ENCODE measurements at regions not wholly inside any gene's neighbourhood (a gene's known extent, or its start where the extent isn't known, plus 50 kb on each side); places are given as distances from the start of the nearest gene placed in this dataset.
A peak's percentile ranks its signal among the peaks of the same experiment; 100 is the strongest.

DNA sequence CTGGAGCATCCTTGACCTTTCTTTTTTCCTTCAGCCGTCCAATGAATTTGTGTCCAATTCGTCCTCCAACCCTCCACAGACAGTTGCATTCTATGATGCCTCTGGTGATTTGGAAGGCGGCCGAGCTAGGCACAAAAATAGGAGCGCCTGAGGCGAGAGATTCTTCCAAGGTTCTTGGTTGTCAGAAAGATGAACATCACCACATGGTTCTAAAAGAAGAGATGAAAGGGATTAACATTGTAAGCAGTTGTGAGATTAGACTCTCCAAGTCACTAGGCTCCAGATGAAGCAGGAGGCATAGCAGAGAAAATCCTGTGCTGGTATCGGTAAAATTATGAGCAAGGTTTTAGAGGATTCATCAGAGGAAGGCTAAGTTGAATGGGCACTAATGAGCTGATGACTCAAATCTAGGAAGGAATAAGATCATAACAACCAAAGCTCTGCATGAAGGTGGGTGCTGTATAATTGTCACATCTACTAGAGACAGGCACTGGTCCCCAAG is 75.4 kb upstream of the MAP4K3 start:
- no peak overlapping the region for H3K27ac ChIP-seq
- TF ChIP-seq, protein P1, sequence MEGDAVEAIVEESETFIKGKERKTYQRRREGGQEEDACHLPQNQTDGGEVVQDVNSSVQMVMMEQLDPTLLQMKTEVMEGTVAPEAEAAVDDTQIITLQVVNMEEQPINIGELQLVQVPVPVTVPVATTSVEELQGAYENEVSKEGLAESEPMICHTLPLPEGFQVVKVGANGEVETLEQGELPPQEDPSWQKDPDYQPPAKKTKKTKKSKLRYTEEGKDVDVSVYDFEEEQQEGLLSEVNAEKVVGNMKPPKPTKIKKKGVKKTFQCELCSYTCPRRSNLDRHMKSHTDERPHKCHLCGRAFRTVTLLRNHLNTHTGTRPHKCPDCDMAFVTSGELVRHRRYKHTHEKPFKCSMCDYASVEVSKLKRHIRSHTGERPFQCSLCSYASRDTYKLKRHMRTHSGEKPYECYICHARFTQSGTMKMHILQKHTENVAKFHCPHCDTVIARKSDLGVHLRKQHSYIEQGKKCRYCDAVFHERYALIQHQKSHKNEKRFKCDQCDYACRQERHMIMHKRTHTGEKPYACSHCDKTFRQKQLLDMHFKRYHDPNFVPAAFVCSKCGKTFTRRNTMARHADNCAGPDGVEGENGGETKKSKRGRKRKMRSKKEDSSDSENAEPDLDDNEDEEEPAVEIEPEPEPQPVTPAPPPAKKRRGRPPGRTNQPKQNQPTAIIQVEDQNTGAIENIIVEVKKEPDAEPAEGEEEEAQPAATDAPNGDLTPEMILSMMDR (conservative IDR thresholded peaks at IDR 0.05; ENCODE audit: low read depth): no peak
- CTCF ChIA-PET: interaction anchor here (1.3 kb wide), 1 partner anchor 218 kb away, joined by 5 read pairs; no protein-coding TSS in a partner anchor
- POLR2A ChIA-PET (ENCODE audit: low non-redundant PET): no interaction called here
- DNase-seq (ENCODE audit: low spot score): no peak

DNA sequence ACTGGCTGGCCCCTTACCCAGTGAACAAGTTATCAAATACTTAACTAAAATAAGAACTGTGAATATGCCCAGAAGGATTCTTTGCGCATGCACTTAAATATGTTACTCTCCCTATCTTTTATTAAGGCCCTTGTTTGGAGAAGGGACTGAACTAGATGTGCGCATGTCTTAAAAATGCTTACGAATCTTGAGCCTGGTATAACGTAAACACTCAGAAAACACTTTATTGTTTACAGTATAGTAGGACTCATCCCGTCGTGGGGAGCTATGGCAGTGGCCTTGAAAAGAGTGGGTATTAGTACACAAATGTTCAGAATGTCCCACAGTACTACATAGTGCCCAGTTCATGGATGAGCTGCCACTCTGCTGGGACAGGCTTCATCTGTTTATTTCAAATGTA is 75.9 kb upstream of the MAP4K3 start:
- H3K27ac ChIP-seq: no peak overlapping the region
- POLR2A ChIA-PET (ENCODE audit: low non-redundant PET): no interaction called here
- DNase-seq (ENCODE audit: low spot score): no peak
- TF ChIP-seq, protein P1 (conservative IDR thresholded peaks at IDR 0.05; ENCODE audit: low read depth): no peak
- CTCF ChIA-PET: interaction anchor here (1.3 kb wide), 1 partner anchor 217 kb away, joined by 5 read pairs; no protein-coding TSS in a partner anchor

DNA sequence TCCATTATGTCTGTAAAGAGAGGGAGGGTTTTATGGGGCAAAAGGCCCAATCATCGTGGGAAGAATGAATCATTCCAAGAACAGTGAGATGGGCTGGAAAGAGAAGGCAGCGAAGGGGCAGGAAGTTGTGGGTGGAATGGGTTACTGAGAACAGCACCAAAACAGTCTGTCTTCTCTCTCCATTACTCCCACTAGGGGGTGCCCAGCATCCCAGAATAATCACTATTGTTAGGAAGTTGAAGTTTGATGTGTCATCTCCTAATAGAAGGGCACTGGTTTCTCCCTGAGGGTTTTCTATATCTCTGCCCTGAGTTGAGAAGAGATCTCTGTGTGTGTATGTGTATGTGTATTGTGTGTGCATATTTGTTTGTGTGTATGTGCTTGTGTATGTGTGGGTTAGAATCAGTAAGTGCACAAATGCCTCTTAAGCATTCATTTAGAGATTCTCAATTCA is 76.6 kb upstream of the MAP4K3 start:
- TF ChIP-seq, protein P1 (conservative IDR thresholded peaks at IDR 0.05; ENCODE audit: low read depth): peak; percentile 2; the same call in 1 of the 2 replicates
- CTCF ChIA-PET: no interaction called here
- POLR2A ChIA-PET (ENCODE audit: low non-redundant PET): no interaction called here
- H3K27ac ChIP-seq: no peak overlapping the region
- DNase-seq (ENCODE audit: low spot score): peak; percentile 79

DNA sequence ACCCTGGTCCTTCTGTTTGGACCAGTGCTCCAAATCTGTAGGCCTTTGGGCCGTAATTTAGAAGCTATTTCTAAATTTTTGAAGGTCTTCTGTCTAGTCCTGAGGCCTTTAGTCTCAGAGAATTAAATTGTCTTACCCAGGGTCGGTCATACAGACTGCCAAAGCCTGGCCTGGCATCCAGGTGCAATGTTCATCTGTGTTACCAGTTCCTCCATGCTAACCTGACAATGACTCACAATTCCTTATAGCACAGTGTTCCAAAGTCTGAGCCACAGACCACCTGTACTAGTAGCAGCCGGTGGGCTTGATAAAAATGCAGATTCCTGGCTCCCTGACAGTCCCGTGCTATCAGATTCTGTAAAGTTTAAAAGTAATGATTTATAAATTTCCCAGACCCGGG is 77.7 kb upstream of the MAP4K3 start:
- CTCF ChIA-PET: no interaction called here
- TF ChIP-seq, protein P1 (conservative IDR thresholded peaks at IDR 0.05; ENCODE audit: low read depth): no peak

DNA sequence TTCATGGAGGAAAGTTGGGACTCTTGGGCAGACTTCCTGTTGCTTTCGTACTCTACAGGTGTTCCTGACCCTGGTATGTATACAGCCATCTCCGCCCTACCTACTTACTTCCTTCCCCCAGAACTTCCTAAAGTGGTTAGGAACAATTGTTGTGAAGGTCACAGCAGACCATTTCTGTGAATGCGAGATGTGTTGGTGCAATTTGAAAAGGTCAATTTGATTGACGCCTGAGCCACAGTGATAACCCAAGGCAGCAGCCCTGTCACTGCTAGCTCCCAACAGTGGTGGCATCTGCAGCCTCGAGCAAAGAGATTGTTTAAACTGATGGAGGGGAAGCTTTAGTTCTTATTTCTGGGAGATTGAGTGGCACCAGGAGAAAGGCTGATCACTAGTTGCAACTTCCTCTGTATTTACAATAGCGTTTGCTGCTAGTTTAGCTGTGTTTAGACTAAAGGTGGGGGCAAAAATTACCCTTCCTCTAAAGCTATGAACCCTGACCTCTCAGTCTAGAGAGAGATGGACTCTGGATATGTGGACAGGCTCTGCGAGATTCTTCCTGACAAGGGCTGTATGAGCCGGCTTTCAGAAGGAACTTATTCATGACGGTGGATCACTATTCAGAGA is 78.3 kb upstream of the MAP4K3 start:
- ChIA-PET CTCF (no interaction called here), POLR2A (ENCODE audit: low non-redundant PET) (no interaction called here)
- TF ChIP-seq, protein P1 (conservative IDR thresholded peaks at IDR 0.05; ENCODE audit: low read depth): no peak
- no peak overlapping the region for H3K27ac ChIP-seq
- DNase-seq (ENCODE audit: low spot score): no peak

More for the DNA sequence above, 77.7 kb upstream of the MAP4K3 start:
- POLR2A ChIA-PET (ENCODE audit: low non-redundant PET): no interaction called here
- no peak overlapping the region for H3K27ac ChIP-seq
- DNase-seq (ENCODE audit: low spot score): no peak

DNA sequence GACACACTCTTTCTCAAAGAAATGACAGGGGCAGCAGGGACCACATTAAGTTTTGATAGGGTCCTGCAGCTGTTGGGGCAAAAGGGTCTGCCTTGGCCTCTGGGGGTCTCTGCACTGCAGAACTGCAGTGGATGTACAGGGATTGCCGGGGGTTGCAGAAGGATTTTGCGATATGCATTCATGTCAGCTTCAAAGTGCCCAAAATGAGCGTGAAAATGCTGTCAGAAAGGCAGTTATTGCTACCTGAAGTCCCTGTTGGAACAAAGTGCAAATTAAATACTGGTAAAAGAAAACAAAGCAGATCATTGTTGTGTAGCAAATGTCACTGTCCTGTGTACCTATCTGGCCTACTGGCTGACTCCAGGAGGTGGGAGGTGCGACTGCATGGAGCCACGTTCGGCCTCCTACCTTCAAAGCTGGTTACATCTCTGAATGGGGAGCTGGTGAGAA is 78.8 kb upstream of the MAP4K3 start:
- POLR2A ChIA-PET (ENCODE audit: low non-redundant PET): no interaction called here
- H3K27ac ChIP-seq: no peak overlapping the region
- DNase-seq (ENCODE audit: low spot score): no peak
- TF ChIP-seq, protein P1 (conservative IDR thresholded peaks at IDR 0.05; ENCODE audit: low read depth): no peak
- CTCF ChIA-PET: no interaction called here

All from RWPE1 (cell line).